ENCODE measurements at regions not wholly inside any gene's neighbourhood (a gene's known extent, or its start where the extent isn't known, plus 50 kb on each side); places are given as distances from the start of the nearest gene placed in this dataset.

DNA sequence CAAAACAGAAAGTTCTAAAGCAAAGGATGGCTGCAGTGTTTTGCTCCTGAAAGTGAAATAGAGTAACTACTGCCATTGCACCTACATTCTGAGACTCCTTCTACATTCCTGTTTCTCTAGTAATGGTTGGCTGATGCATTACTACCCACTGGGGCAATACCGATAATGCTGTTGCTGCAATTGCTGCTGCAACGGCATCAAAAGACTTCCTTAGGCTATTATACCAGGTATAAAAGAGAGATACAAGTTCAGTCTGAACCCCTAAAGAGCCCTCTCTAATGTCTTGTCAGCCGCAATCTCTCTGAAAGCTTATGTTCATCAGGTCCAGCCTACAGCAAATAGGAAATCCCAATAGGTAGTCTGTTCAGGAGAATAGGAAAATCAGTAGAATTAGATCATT lies 338.4 kb downstream of the PABPC4L start:
- Histone ChIP-seq H3K27me3 (ENCODE audit: insufficient read depth, poor library complexity, severe bottlenecking) (no peaks in the 10 kb centered on the region), H3K27ac (replicated peaks) (no peak overlapping the region), H3K4me3 (replicated peaks; ENCODE audit: insufficient read depth, low read length) (no peak overlapping the region)
- TF ChIP-seq, protein P1, sequence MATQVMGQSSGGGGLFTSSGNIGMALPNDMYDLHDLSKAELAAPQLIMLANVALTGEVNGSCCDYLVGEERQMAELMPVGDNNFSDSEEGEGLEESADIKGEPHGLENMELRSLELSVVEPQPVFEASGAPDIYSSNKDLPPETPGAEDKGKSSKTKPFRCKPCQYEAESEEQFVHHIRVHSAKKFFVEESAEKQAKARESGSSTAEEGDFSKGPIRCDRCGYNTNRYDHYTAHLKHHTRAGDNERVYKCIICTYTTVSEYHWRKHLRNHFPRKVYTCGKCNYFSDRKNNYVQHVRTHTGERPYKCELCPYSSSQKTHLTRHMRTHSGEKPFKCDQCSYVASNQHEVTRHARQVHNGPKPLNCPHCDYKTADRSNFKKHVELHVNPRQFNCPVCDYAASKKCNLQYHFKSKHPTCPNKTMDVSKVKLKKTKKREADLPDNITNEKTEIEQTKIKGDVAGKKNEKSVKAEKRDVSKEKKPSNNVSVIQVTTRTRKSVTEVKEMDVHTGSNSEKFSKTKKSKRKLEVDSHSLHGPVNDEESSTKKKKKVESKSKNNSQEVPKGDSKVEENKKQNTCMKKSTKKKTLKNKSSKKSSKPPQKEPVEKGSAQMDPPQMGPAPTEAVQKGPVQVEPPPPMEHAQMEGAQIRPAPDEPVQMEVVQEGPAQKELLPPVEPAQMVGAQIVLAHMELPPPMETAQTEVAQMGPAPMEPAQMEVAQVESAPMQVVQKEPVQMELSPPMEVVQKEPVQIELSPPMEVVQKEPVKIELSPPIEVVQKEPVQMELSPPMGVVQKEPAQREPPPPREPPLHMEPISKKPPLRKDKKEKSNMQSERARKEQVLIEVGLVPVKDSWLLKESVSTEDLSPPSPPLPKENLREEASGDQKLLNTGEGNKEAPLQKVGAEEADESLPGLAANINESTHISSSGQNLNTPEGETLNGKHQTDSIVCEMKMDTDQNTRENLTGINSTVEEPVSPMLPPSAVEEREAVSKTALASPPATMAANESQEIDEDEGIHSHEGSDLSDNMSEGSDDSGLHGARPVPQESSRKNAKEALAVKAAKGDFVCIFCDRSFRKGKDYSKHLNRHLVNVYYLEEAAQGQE (IDR thresholded peaks at IDR 0.05; ENCODE audit: insufficient replicate concordance, low read depth): no peak
- TF ChIP-seq GABPA (IDR thresholded peaks at IDR 0.05; ENCODE audit: low read depth) (no peak), CTCF (IDR thresholded peaks at IDR 0.05; ENCODE audit: insufficient read depth, low read length) (no peak), SPI1 (IDR thresholded peaks at IDR 0.05; ENCODE audit: borderline replicate concordance, low read depth) (no peak), POLR2AphosphoS5 (IDR thresholded peaks at IDR 0.05; ENCODE audit: low read depth) (no peak)
- DNase-seq (ENCODE audit: low read depth in 1 of 2, low spot score in 1 of 2): no peak

GRCh38 chr4:133856731-133857355 lies 344.7 kb downstream of the PABPC4L start:
- H3K27ac ChIP-seq (replicated peaks): no peak overlapping the region
- no peak for DNase-seq (ENCODE audit: low read depth in 1 of 2, low spot score in 1 of 2)
- H3K27me3 ChIP-seq (ENCODE audit: insufficient read depth, poor library complexity, severe bottlenecking): no peaks in the 10 kb centered on the region
- no peak overlapping the region for H3K4me3 ChIP-seq (replicated peaks; ENCODE audit: insufficient read depth, low read length)
- TF ChIP-seq GABPA (IDR thresholded peaks at IDR 0.05; ENCODE audit: low read depth) (no peak), POLR2AphosphoS5 (IDR thresholded peaks at IDR 0.05; ENCODE audit: low read depth) (no peak)
- TF ChIP-seq, protein P1 (IDR thresholded peaks at IDR 0.05; ENCODE audit: insufficient replicate concordance, low read depth): no peak

DNA sequence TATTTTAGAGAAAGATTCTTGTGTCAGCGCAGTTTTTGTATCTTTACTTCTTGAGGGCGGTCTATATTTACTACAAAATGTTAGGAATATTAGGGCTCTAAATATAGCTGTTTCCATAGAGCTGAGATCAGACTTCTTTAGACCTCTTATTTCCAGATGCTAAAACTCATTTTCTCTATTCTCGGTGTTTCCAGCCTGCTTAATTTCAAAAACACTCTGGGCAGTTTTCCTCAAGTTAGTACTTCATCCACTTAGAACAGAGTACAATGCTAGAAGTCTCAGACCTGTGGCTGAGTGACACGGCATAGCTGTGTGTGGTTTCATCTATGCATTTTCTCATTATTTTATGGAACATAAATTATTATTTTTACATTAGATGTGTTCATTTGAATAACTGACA lies 346.6 kb downstream of the PABPC4L start:
- TF ChIP-seq CTCF (IDR thresholded peaks at IDR 0.05; ENCODE audit: insufficient read depth, low read length): no peak
- no peak for TF ChIP-seq GABPA (IDR thresholded peaks at IDR 0.05; ENCODE audit: low read depth)
- TF ChIP-seq, protein P1 (IDR thresholded peaks at IDR 0.05; ENCODE audit: insufficient replicate concordance, low read depth): no peak
- no peak for TF ChIP-seq POLR2AphosphoS5 (IDR thresholded peaks at IDR 0.05; ENCODE audit: low read depth)
- no peak for TF ChIP-seq SPI1 (IDR thresholded peaks at IDR 0.05; ENCODE audit: borderline replicate concordance, low read depth)
- no peak overlapping the region for H3K4me3 ChIP-seq (replicated peaks; ENCODE audit: insufficient read depth, low read length)
- DNase-seq (ENCODE audit: low read depth in 1 of 2, low spot score in 1 of 2): no peak
- H3K27ac ChIP-seq (replicated peaks): no peak overlapping the region
- no peaks in the 10 kb centered on the region for H3K27me3 ChIP-seq (ENCODE audit: insufficient read depth, poor library complexity, severe bottlenecking)
